ENCODE measurements at regions not wholly inside any gene's neighbourhood (a gene's known extent, or its start where the extent isn't known, plus 50 kb on each side); places are given as distances from the start of the nearest gene placed in this dataset.
A peak's percentile ranks its signal among the peaks of the same experiment; 100 is the strongest.
"Not testable (repeated sequence)": the region's sequence is repeated elsewhere in the genome, so short reads cannot be mapped to it uniquely, and the experiment has no call there.

GRCh38 chr2:143922261-143922830, 597.6 kb downstream of the ZEB2 start:
- DNase-seq (ENCODE audit: low read depth in 2 of 2): not testable (repeated sequence)

GRCh38 chr2:143918465-143918989, 601.4 kb downstream of the ZEB2 start:
- DNase-seq (ENCODE audit: low read depth in 2 of 2): no peak

GRCh38 chr2:143916781-143917180, 603.1 kb downstream of the ZEB2 start:
- DNase-seq (ENCODE audit: low read depth in 2 of 2): no peak

- DNase-seq (ENCODE audit: low read depth in 2 of 2): peak; percentile 12 to 23
These were observed 610.2 kb downstream of the ZEB2 start for GRCh38 chr2:143909577-143910353.

- no peak for DNase-seq (ENCODE audit: low read depth in 2 of 2)
These were observed 611.1 kb downstream of the ZEB2 start for GRCh38 chr2:143908843-143909242.

- peak in 1 of 2 experiments; percentile 16 for DNase-seq (ENCODE audit: low read depth in 2 of 2)
These were observed 612.1 kb downstream of the ZEB2 start for GRCh38 chr2:143907801-143908200.

- DNase-seq (ENCODE audit: low read depth in 2 of 2): no peak
These were observed 613.1 kb downstream of the ZEB2 start for GRCh38 chr2:143906850-143907249.

GRCh38 chr2:143905587-143905986, 614.3 kb downstream of the ZEB2 start:
- no peak for DNase-seq (ENCODE audit: low read depth in 2 of 2)

GRCh38 chr2:143903172-143903856, 616.6 kb downstream of the ZEB2 start:
- no peak for DNase-seq (ENCODE audit: low read depth in 2 of 2)

GRCh38 chr2:143901185-143901842, 618.6 kb downstream of the ZEB2 start:
- DNase-seq (ENCODE audit: low read depth in 2 of 2): peak; percentile 78 to 87

GRCh38 chr2:143899987-143900386, 619.9 kb downstream of the ZEB2 start:
- no peak for DNase-seq (ENCODE audit: low read depth in 2 of 2)

GRCh38 chr2:143893371-143893770, 626.5 kb downstream of the ZEB2 start:
- DNase-seq (ENCODE audit: low read depth in 2 of 2): no peak

GRCh38 chr2:143891879-143892308, 628.0 kb downstream of the ZEB2 start:
- DNase-seq (ENCODE audit: low read depth in 2 of 2): no peak

- DNase-seq (ENCODE audit: low read depth in 2 of 2): no peak
These were observed 629.1 kb downstream of the ZEB2 start for GRCh38 chr2:143890798-143891197.

GRCh38 chr2:143889216-143889615, 630.7 kb downstream of the ZEB2 start:
- no peak for DNase-seq (ENCODE audit: low read depth in 2 of 2)

GRCh38 chr2:143885461-143885860, 634.5 kb downstream of the ZEB2 start:
- DNase-seq (ENCODE audit: low read depth in 2 of 2): no peak

GRCh38 chr2:143881246-143881645, 638.7 kb downstream of the ZEB2 start:
- DNase-seq (ENCODE audit: low read depth in 2 of 2): no peak

- DNase-seq (ENCODE audit: low read depth in 2 of 2): no peak
These were observed 641.9 kb downstream of the ZEB2 start for GRCh38 chr2:143877876-143878530.

GRCh38 chr2:143877056-143877455, 642.9 kb downstream of the ZEB2 start:
- DNase-seq (ENCODE audit: low read depth in 2 of 2): no peak

GRCh38 chr2:143875295-143876233, 644.4 kb downstream of the ZEB2 start:
- DNase-seq (ENCODE audit: low read depth in 2 of 2): no peak

Measured in fibroblast of skin of left biceps (primary cell).